ENCODE measurements at regions not wholly inside any gene's neighbourhood (a gene's known extent, or its start where the extent isn't known, plus 50 kb on each side); places are given as distances from the start of the nearest gene placed in this dataset.

GRCh38 chr3:112751564-112752512, 94.8 kb downstream of the CD200R1L start:
- no peak for TF ChIP-seq ELK1 (IDR thresholded peaks at IDR 0.05; ENCODE audit: low read depth, low read length)
- TF ChIP-seq, protein P1, sequence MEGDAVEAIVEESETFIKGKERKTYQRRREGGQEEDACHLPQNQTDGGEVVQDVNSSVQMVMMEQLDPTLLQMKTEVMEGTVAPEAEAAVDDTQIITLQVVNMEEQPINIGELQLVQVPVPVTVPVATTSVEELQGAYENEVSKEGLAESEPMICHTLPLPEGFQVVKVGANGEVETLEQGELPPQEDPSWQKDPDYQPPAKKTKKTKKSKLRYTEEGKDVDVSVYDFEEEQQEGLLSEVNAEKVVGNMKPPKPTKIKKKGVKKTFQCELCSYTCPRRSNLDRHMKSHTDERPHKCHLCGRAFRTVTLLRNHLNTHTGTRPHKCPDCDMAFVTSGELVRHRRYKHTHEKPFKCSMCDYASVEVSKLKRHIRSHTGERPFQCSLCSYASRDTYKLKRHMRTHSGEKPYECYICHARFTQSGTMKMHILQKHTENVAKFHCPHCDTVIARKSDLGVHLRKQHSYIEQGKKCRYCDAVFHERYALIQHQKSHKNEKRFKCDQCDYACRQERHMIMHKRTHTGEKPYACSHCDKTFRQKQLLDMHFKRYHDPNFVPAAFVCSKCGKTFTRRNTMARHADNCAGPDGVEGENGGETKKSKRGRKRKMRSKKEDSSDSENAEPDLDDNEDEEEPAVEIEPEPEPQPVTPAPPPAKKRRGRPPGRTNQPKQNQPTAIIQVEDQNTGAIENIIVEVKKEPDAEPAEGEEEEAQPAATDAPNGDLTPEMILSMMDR (IDR thresholded peaks at IDR 0.05), result no peak
- no peak for TF ChIP-seq FOSB (CRISPR knock-in tag; IDR thresholded peaks at IDR 0.05)
- no peak for TF ChIP-seq POLR2A (IDR thresholded peaks at IDR 0.05; ENCODE audit: low read length)
- no peak for TF ChIP-seq HMGXB4 (CRISPR knock-in tag; IDR thresholded peaks at IDR 0.05; ENCODE audit: borderline replicate concordance)
- no peak for TF ChIP-seq EHMT2 (IDR thresholded peaks at IDR 0.05; ENCODE audit: low read depth)
- no peak for TF ChIP-seq POLR2AphosphoS2 (conservative IDR thresholded peaks at IDR 0.05; ENCODE audit: low read length)
- TF ChIP-seq CBX2 (IDR thresholded peaks at IDR 0.05; ENCODE audit: borderline replicate concordance, low read depth), result no peak
- peak; percentile 25 to 36; a peak in 1 of 5 replicates for TF ChIP-seq EP300 (IDR thresholded peaks at IDR 0.05)
- TF ChIP-seq, protein P2, sequence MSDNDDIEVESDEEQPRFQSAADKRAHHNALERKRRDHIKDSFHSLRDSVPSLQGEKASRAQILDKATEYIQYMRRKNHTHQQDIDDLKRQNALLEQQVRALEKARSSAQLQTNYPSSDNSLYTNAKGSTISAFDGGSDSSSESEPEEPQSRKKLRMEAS (IDR thresholded peaks at IDR 0.05), result no peak
- TF ChIP-seq CBX8 (IDR thresholded peaks at IDR 0.05), result no peak
- no peak for TF ChIP-seq MYC (IDR thresholded peaks at IDR 0.05; ENCODE audit: borderline replicate concordance, low read length)
- TF ChIP-seq ZFP36 (IDR thresholded peaks at IDR 0.05; ENCODE audit: borderline replicate concordance, partially characterized antibody), result no peak
- TF ChIP-seq JUN (IDR thresholded peaks at IDR 0.05), result peak in 1 of 2 experiments; percentile 33; a peak in 1 of 5 replicates

Data from A549 (cell line).